Fibroblast of skin of left quadriceps (primary cell): ENCODE measurements at regions not wholly inside any gene's neighbourhood (a gene's known extent, or its start where the extent isn't known, plus 50 kb on each side); places are given as distances from the start of the nearest gene placed in this dataset.
A peak's percentile ranks its signal among the peaks of the same experiment; 100 is the strongest.
"Not testable (repeated sequence)": the region's sequence is repeated elsewhere in the genome, so short reads cannot be mapped to it uniquely, and the experiment has no call there.

Experiments
- DNase-seq, 2 experiments: peaks; one replicate each; pipeline ENCODE4 v3.0.0-alpha.2; 2013; ENCODE audit warnings: low read depth in 2 of 2

- no peak for DNase-seq
Measured at GRCh38 chr14:43085819-43086218, 1421.3 kb downstream of the FSCB start.

GRCh38 chr14:43067372-43067771 is 1439.7 kb downstream of the FSCB start:
- DNase-seq = not testable (repeated sequence)

- DNase-seq = no peak
Measured at GRCh38 chr14:43056106-43056505, 1449.4 kb downstream of the LRFN5 start.

GRCh38 chr14:43052897-43053296 is 1446.2 kb downstream of the LRFN5 start:
- no peak for DNase-seq

DNA sequence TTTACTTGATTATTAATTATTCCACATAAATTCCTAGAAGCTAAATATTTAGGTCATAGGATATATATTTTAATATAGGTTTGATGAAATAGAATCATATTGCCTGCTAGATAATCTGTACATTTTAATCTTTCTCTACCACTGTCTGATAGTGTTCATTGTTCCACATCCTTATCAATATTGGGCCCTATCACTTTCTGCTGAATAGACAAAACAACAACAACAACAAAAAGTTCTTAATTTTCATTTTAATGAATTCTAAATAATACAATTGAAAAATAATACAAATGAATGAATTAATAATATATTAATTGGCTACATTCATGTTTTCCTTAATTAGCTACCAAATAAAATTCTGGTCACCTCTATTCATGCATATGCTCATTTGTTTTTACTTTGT is 1437.2 kb downstream of the LRFN5 start:
- no peak for DNase-seq

DNA sequence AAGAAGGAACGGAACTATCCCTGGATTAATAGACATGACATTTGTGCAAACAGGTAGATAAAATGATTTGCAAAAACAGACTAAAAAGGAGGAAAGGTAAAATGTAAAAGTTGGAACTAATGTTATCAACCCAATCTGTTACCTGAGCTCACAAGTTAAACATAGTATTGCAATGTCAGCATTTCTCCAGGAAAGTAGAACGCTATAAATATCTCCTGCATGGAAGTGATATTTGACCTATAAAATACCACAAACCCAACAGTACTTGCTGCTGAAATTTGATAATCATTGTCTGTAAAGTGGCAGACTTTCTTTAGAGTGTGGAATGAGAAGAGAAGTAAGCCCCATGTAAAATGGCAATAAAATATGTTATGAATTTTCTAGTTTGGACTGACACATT is 1435.7 kb downstream of the LRFN5 start:
- DNase-seq = no peak

DNA sequence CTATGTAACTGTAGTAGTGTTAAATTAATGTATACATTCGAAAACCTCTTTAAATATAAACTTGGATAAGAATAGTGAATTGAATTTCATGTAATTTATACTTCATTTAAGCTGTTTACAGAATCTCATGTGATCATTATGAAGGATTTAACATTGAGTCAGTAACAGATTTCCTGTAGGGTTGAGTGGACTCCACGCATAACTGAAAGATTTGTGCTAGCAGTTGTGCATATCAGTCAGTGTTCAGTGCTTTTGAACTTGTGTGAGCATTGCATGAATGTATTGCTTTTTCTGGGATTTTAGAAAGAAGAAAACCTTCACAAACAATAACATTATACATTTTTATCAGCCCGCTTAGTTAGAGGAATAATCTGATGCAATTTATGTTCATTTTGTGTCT is 1435.3 kb downstream of the LRFN5 start:
- no peak for DNase-seq

DNA sequence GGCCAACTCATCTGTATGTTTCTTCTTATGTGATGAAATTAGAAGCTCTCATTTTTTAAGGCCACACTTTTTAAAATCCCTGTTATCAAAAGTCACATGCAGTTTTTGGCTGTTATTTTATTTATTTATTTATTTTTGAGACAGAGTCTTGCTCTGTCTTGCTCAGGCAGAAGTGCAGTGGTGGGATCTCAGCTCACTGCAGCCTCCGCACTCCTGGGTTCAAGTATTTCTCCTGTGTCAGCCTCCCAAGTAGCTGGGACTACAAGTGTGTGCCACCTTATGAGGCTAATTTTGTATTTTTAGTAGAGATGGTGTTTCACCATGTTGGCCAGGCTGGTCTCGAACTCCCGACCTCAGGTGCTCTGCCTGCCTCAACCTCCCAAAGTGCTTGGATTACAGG is 1434.5 kb downstream of the LRFN5 start:
- no peak for DNase-seq

- DNase-seq = no peak
Measured at GRCh38 chr14:43039881-43040280, 1433.2 kb downstream of the LRFN5 start.

GRCh38 chr14:43031598-43031997 is 1424.9 kb downstream of the LRFN5 start:
- no peak for DNase-seq

DNA sequence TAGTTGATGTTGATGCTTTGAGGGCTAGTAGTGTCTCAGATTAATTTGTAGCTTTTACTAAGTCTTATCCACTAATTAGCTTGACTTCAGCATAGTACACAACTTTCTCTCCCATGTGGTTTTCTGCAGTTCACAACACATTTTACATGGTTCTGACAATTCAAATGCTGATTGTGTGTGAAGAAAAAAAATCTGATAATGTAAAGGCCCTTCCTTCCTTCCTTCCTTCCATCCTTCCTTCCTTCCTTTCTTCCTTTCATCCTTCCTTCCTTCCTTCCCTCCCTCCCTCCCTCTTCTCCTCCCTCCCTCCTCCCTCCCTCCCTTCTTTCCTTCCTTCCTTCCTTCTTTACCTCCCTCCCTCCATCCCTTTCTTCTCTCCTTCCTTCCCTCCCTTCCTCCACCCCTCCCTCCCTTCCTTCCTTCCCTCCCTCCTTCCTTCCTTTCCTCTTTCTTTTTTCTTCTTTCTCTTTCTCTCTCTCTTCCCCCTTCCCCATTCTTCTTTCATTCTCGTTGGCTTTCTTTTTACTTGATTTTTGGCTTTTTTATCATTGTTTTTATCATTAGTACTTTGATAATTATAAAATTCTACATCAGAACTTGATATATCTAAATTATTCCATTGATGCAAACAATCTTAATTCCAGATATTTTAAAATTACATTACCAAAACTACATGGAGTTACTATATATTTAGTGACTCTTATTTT is 1415.6 kb downstream of the LRFN5 start:
- DNase-seq = no peak

DNA sequence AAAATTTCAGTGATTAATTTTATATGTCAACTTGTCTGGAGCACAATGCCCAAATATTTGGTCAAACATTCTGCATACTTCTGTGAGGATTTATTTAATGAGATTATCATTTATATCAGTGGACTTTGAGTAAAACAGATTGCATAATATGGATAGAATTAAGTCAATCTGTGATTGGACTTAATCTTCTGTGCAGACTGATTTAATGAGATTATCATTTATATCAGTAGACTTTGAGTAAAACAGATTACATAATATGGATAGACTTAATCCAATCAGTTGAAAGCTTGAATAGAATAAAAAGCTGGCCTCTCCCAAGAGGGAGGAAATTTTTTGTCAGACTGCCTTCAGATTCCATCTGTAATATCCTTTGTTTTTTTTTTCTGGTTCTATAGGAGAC is 1413.2 kb downstream of the LRFN5 start:
- DNase-seq = no peak

DNA sequence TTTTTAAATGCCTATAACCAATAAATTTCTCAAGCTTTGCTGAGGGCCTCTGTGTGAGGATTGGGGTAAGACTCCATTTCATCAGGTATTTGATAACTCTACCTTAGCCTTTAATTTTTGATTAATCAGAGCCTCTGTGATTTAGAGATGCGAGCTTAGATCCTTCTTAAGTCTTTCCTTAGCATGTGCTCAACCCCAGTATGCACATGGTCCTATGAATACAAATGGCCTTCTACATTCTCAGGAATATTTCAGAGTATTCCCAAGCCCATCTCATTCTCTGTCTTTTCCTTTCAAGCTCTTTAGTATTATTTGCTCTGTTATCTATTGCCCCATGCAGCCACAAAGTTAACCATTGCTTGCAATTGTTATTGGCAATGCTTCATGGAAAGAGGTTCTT is 1407.7 kb downstream of the LRFN5 start:
- no peak for DNase-seq

DNA sequence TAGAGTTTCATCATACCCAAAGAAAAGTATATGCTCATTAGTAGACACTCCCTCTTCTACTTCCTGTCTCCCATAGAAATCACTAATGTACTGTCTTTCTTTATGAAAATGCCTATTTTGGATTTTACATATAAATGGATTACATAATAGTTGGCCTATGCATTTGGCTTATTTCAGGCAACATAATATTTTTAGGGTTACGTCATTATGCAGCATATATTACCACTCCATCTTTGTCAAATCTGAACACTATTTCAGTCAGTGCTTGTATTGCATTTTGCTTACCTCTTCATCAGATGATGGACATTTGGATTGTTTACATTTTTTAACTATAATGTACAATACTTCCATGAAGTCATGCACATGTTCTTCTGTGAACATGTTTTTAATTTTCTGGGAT is 1406.1 kb downstream of the LRFN5 start:
- no peak for DNase-seq

GRCh38 chr14:43005807-43006206 is 1399.1 kb downstream of the LRFN5 start:
- DNase-seq = no peak

DNA sequence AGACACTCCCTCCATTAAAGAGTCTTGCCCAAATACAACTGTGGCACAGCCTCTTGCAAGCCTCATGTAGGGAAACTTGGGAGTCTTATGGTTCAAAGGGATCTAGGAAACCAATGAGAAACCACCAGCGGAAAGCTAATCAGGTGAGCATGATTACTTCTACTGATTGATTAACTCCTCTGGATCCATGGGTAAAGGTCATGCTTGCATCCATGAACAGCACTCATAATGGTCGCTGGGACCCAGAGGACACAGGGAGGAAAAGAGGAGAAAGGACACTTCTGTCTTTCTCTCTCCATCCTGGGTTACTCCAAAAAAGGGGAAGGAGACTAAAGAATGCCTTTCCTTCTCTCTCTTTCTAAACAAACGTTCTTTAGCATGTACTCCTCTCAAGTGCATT is 1397.2 kb downstream of the LRFN5 start:
- no peak for DNase-seq

GRCh38 chr14:43001731-43002130 is 1395.1 kb downstream of the LRFN5 start:
- no peak for DNase-seq

DNA sequence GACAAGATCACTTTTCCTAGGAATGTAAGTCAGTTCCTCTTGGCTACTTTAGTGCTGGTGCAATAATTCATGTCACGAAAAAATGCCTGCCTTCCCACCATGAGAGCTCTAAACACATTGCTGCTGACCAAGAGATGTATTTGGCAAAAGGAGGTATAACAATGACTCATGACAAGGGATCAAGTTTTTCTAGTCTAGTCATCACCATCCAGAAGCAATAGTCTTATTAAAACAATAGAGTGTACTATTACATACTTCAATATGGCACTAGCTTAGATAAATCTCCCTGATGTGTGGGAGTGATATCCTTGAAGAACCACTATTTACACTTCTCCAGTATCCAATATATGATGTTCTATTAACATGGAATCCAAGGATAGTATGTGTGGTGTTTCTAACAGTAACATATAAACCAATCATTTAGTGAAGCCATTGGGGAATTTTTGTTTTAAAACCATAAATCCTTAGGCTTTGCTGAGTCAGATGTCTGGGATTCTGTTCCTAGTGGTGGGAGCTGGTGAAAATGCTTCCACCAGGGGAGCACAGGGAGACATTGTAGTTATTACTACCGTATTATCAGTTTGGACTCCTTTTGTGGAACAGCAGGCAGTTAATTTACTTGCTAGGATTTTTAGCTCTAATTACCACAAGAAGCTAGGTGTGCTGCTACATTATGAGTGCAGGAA is 1387.5 kb downstream of the LRFN5 start:
- DNase-seq = peak; percentile 92 to 93

GRCh38 chr14:42992930-42993329 is 1386.3 kb downstream of the LRFN5 start:
- DNase-seq = no peak

GRCh38 chr14:42980419-42980818 is 1373.7 kb downstream of the LRFN5 start:
- no peak for DNase-seq

GRCh38 chr14:42973171-42973570 is 1366.5 kb downstream of the LRFN5 start:
- DNase-seq = not testable (repeated sequence)

DNA sequence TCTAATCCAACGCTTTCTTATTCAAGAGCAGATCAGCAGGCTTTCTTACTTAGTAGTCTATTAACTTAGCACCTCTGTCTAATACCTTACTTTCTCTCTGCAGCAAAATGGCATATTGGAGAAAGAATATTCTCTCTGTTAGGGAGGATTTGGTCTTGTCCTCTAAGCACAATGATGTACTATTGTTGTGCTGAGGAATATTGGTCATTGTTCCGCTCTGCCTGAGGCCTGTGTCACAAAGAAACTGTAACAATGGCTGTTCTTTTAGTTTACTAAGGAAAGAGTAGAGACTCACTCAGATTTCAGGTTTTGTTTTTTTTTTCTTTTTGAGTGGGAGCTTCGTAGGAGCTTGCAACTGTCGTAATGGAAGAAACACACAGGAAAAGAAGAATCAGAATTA is 1358.8 kb downstream of the LRFN5 start:
- DNase-seq = no peak

DNA sequence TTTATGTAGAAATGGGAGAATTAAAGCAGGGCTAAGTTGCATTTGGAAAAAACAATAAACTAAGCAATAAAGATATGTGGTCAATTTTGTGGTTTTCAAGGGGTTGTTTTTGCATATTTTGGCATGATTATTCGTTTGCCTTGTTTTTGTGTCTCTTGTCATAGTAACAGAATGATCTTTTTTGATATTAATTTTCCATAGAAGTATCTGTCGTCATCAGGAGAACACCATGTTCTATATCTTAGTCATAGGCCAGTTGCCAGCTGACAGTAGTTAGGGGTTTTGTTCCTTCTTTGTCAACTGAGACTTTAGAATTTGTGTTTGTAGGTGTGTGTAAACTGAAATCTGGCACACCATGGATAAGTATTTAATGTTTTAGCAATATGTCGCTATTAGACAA is 1354.8 kb downstream of the LRFN5 start:
- no peak for DNase-seq

DNA sequence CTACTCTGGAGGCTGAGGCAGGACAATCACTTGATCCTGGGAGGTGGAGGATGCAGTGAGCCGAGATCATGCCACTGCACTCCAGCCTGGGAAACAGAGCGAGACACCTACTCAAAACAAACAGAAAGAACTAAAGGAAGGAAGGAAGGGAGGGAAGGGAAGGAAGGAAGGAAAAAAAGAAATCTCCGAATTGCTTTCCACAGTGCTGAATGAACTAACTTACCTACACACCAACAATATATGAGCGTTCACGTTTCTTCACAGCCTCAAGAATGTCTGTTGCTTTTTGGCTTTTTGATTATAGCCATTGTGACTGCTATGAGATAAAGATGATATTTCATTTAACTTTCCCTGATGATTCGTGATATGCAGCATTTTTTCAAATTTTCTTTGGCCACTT is 1343.7 kb downstream of the LRFN5 start:
- DNase-seq = no peak
